ENCODE measurements at regions not wholly inside any gene's neighbourhood (a gene's known extent, or its start where the extent isn't known, plus 50 kb on each side); places are given as distances from the start of the nearest gene placed in this dataset.

GRCh38 chr6:22954749-22955385 is 385.5 kb downstream of the HDGFL1 start:
- Mint-ChIP-seq H3K27me3 (no peaks in the 10 kb centered on the region), H3K9me3 (peaks cover 10% of the 10 kb centered on the region), H3K4me3 (peak overlapping the region; percentile 47), H3K27ac (peak overlapping the region; percentile 18), H3K4me1 (ENCODE audit: unreplicated experiment) (peaks cover 17% of the 10 kb centered on the region), H3K36me3 (no peaks in the 10 kb centered on the region)
- DNase-seq (ENCODE audit: extremely low spot score, unreplicated experiment), result no peak
- no peak for TF ChIP-seq CTCF (conservative IDR thresholded peaks at IDR 0.05)

GRCh38 chr6:22956029-22956681 is 386.8 kb downstream of the HDGFL1 start:
- TF ChIP-seq CTCF (conservative IDR thresholded peaks at IDR 0.05), result no peak
- Mint-ChIP-seq H3K36me3 (no peaks in the 10 kb centered on the region), H3K27me3 (no peaks in the 10 kb centered on the region), H3K9me3 (peaks cover 10% of the 10 kb centered on the region), H3K27ac (no peak overlapping the region), H3K4me1 (ENCODE audit: unreplicated experiment) (peaks cover 17% of the 10 kb centered on the region), H3K4me3 (no peak overlapping the region)
- DNase-seq (ENCODE audit: extremely low spot score, unreplicated experiment), result no peak

- H3K9me3 Mint-ChIP-seq, result peaks cover 10% of the 10 kb centered on the region
- no peaks in the 10 kb centered on the region for H3K27me3 Mint-ChIP-seq
- peaks cover 13% of the 10 kb centered on the region for H3K4me1 Mint-ChIP-seq (ENCODE audit: unreplicated experiment)
- H3K4me3 Mint-ChIP-seq, result no peak overlapping the region
- TF ChIP-seq CTCF (conservative IDR thresholded peaks at IDR 0.05), result no peak
- H3K27ac Mint-ChIP-seq, result no peak overlapping the region
- no peak for DNase-seq (ENCODE audit: extremely low spot score, unreplicated experiment)
- H3K36me3 Mint-ChIP-seq, result no peaks in the 10 kb centered on the region
Measured at GRCh38 chr6:22958677-22959076, 389.3 kb downstream of the HDGFL1 start.

- no peak overlapping the region for H3K4me3 Mint-ChIP-seq
- H3K27me3 Mint-ChIP-seq, result no peaks in the 10 kb centered on the region
- peaks cover 9% of the 10 kb centered on the region for H3K4me1 Mint-ChIP-seq (ENCODE audit: unreplicated experiment)
- H3K27ac Mint-ChIP-seq, result no peak overlapping the region
- TF ChIP-seq CTCF (conservative IDR thresholded peaks at IDR 0.05), result no peak
- no peak for DNase-seq (ENCODE audit: extremely low spot score, unreplicated experiment)
- no peaks in the 10 kb centered on the region for H3K36me3 Mint-ChIP-seq
- H3K9me3 Mint-ChIP-seq, result peaks cover 10% of the 10 kb centered on the region
Measured at GRCh38 chr6:22959571-22959970, 390.2 kb downstream of the HDGFL1 start.

GRCh38 chr6:22964334-22964733 is 395.0 kb downstream of the HDGFL1 start:
- no peaks in the 10 kb centered on the region for H3K27me3 Mint-ChIP-seq
- no peak overlapping the region for H3K27ac Mint-ChIP-seq
- no peaks in the 10 kb centered on the region for H3K36me3 Mint-ChIP-seq
- DNase-seq (ENCODE audit: extremely low spot score, unreplicated experiment), result no peak
- no peak for TF ChIP-seq CTCF (conservative IDR thresholded peaks at IDR 0.05)
- H3K4me1 Mint-ChIP-seq (ENCODE audit: unreplicated experiment), result no peaks in the 10 kb centered on the region
- no peak overlapping the region for H3K4me3 Mint-ChIP-seq
- H3K9me3 Mint-ChIP-seq, result no peaks in the 10 kb centered on the region

Measured in type B pancreatic cell (in vitro differentiated cells).